ENCODE measurements at regions not wholly inside any gene's neighbourhood (a gene's known extent, or its start where the extent isn't known, plus 50 kb on each side); places are given as distances from the start of the nearest gene placed in this dataset.

- DNase-seq (ENCODE audit: low spot score), result no peak
Measured at GRCh38 chr6:98146656-98147055, 687.7 kb upstream of the POU3F2 start.

- no peak for DNase-seq (ENCODE audit: low spot score)
Measured at GRCh38 chr6:98156580-98156979, 677.8 kb upstream of the POU3F2 start.

- DNase-seq (ENCODE audit: low spot score), result no peak
Measured at GRCh38 chr6:98179606-98180005, 654.8 kb upstream of the POU3F2 start.

- DNase-seq (ENCODE audit: low spot score), result no peak
Measured at GRCh38 chr6:98200084-98200483, 634.3 kb upstream of the POU3F2 start.

- DNase-seq (ENCODE audit: low spot score), result no peak
Measured at GRCh38 chr6:98203170-98203806, 631.1 kb upstream of the POU3F2 start.

GRCh38 chr6:98212468-98212867 is 621.9 kb upstream of the POU3F2 start:
- no peak for DNase-seq (ENCODE audit: low spot score)

GRCh38 chr6:98215531-98215930 is 618.8 kb upstream of the POU3F2 start:
- DNase-seq (ENCODE audit: low spot score), result no peak

GRCh38 chr6:98230250-98230649 is 604.1 kb upstream of the POU3F2 start:
- no peak for DNase-seq (ENCODE audit: low spot score)

- DNase-seq (ENCODE audit: low spot score), result no peak
Measured at GRCh38 chr6:98239057-98239456, 595.3 kb upstream of the POU3F2 start.

GRCh38 chr6:98241630-98242029 is 592.7 kb upstream of the POU3F2 start:
- DNase-seq (ENCODE audit: low spot score), result no peak

- no peak for DNase-seq (ENCODE audit: low spot score)
Measured at GRCh38 chr6:98254624-98255023, 579.8 kb upstream of the POU3F2 start.

- DNase-seq (ENCODE audit: low spot score), result no peak
Measured at GRCh38 chr6:98260382-98260781, 574.0 kb upstream of the POU3F2 start.

GRCh38 chr6:98272060-98272459 is 562.3 kb upstream of the POU3F2 start:
- no peak for DNase-seq (ENCODE audit: low spot score)

GRCh38 chr6:98274691-98275090 is 559.7 kb upstream of the POU3F2 start:
- DNase-seq (ENCODE audit: low spot score), result no peak

- no peak for DNase-seq (ENCODE audit: low spot score)
Measured at GRCh38 chr6:98280492-98280891, 553.9 kb upstream of the POU3F2 start.

GRCh38 chr6:98286620-98287019 is 547.8 kb upstream of the POU3F2 start:
- no peak for DNase-seq (ENCODE audit: low spot score)

- DNase-seq (ENCODE audit: low spot score), result no peak
Measured at GRCh38 chr6:98287876-98288275, 546.5 kb upstream of the POU3F2 start.

GRCh38 chr6:98292810-98293209 is 541.6 kb upstream of the POU3F2 start:
- no peak for DNase-seq (ENCODE audit: low spot score)

GRCh38 chr6:98295515-98296175 is 538.7 kb upstream of the POU3F2 start:
- DNase-seq (ENCODE audit: low spot score), result no peak

GRCh38 chr6:98308564-98308963 is 525.8 kb upstream of the POU3F2 start:
- DNase-seq (ENCODE audit: low spot score), result no peak

- no peak for DNase-seq (ENCODE audit: low spot score)
Measured at GRCh38 chr6:98310443-98310842, 523.9 kb upstream of the POU3F2 start.

- DNase-seq (ENCODE audit: low spot score), result no peak
Measured at GRCh38 chr6:98323605-98324004, 510.8 kb upstream of the POU3F2 start.

- no peak for DNase-seq (ENCODE audit: low spot score)
Measured at GRCh38 chr6:98324446-98324845, 509.9 kb upstream of the POU3F2 start.

GRCh38 chr6:98325366-98325765 is 509.0 kb upstream of the POU3F2 start:
- no peak for DNase-seq (ENCODE audit: low spot score)
